ENCODE measurements at regions not wholly inside any gene's neighbourhood (a gene's known extent, or its start where the extent isn't known, plus 50 kb on each side); places are given as distances from the start of the nearest gene placed in this dataset.

- WGBS, 4 donors, result 57 to 70% (median 69%) methylated on average over 10 of the region's 10 CpGs
Measured at GRCh38 chr6:27575594-27576361, 102.9 kb upstream of the ZNF184 start.

GRCh38 chr6:27568226-27568897 lies 95.5 kb upstream of the ZNF184 start:
- H3K9me3 ChIP-seq (replicated peaks in 1 of 3), result no peaks in the 10 kb centered on the region
- no peaks in the 10 kb centered on the region for H3K36me3 ChIP-seq (replicated peaks in 1 of 2)
- no peaks in the 10 kb centered on the region for H3K4me1 ChIP-seq (replicated peaks in 1 of 2)
- DNase-seq, result no peak
- no peak for TF ChIP-seq POLR2A (IDR thresholded peaks at IDR 0.05)
- no peak for TF ChIP-seq CTCF (IDR thresholded peaks at IDR 0.05)
- H3K27me3 ChIP-seq, result peaks cover 47% of the 10 kb centered on the region
- H3K4me3 ChIP-seq, result no peak overlapping the region
- intact Hi-C loops (cut with DNase I), result no loop called here
- WGBS, 4 donors, result 44 to 65% (median 48%) methylated on average over 13 of the region's 13 CpGs
- H3K27ac ChIP-seq, result no peak overlapping the region

More at GRCh38 chr6:27575594-27576361, 102.9 kb upstream of the ZNF184 start:
- no peak overlapping the region for H3K27ac ChIP-seq
- intact Hi-C loops (cut with DNase I), result no loop called here
- H3K27me3 ChIP-seq, result no peaks in the 10 kb centered on the region
- H3K4me1 ChIP-seq (replicated peaks in 1 of 2), result no peaks in the 10 kb centered on the region
- no peak for DNase-seq
- no peaks in the 10 kb centered on the region for H3K9me3 ChIP-seq (replicated peaks in 1 of 3)
- TF ChIP-seq POLR2A (IDR thresholded peaks at IDR 0.05) (no peak), CTCF (IDR thresholded peaks at IDR 0.05) (no peak)
- no peaks in the 10 kb centered on the region for H3K36me3 ChIP-seq (replicated peaks in 1 of 2)
- no peak overlapping the region for H3K4me3 ChIP-seq

GRCh38 chr6:27565839-27566779 lies 93.2 kb upstream of the ZNF184 start:
- H3K4me3 ChIP-seq, result no peak overlapping the region
- no peaks in the 10 kb centered on the region for H3K36me3 ChIP-seq (replicated peaks in 1 of 2)
- H3K27ac ChIP-seq, result no peak overlapping the region
- no peak for DNase-seq
- no peaks in the 10 kb centered on the region for H3K4me1 ChIP-seq (replicated peaks in 1 of 2)
- TF ChIP-seq POLR2A (IDR thresholded peaks at IDR 0.05) (no peak), CTCF (IDR thresholded peaks at IDR 0.05) (no peak)
- no peaks in the 10 kb centered on the region for H3K9me3 ChIP-seq (replicated peaks in 1 of 3)
- WGBS, 4 donors, result 5 to 7% (median 5%) methylated on average over 29 to 41 of the region's 41 CpGs
- intact Hi-C loops (cut with DNase I), result no loop called here
- H3K27me3 ChIP-seq, result peaks cover 69% of the 10 kb centered on the region

DNA sequence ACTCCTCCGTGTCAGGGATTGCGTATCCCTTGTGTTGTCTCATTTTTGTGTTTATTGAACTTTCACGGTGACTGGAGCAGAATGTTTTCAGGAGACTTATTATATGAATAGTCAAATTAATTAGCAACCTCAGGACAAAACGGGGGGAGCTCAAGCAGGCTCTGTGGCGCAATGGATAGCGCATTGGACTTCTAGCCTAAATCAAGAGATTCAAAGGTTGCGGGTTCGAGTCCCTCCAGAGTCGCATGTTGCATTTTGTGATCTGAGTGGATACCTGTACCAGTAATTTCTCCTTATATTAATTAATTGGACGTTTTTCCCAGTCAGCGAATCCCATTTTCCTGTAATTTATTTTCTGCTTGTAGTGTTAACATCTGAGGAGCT lies 89.1 kb upstream of the ZNF184 start:
- Histone ChIP-seq H3K9me3 (replicated peaks in 1 of 3) (no peaks in the 10 kb centered on the region), H3K4me3 (no peak overlapping the region), H3K27ac (no peak overlapping the region), H3K36me3 (replicated peaks in 1 of 2) (no peaks in the 10 kb centered on the region), H3K4me1 (replicated peaks in 1 of 2) (no peaks in the 10 kb centered on the region), H3K27me3 (peaks cover 92% of the 10 kb centered on the region)
- no peak for TF ChIP-seq POLR2A (IDR thresholded peaks at IDR 0.05)
- TF ChIP-seq CTCF (IDR thresholded peaks at IDR 0.05), result no peak
- no peak for DNase-seq
- 28 to 38% (median 30%) methylated on average over 11 of the region's 11 CpGs for WGBS, 4 donors
- intact Hi-C loops (cut with DNase I), result no loop called here

Measured in adrenal gland (tissue), 9 donors.